IMR-90 (cell line): ENCODE measurements at regions not wholly inside any gene's neighbourhood (a gene's known extent, or its start where the extent isn't known, plus 50 kb on each side); places are given as distances from the start of the nearest gene placed in this dataset.

Experiments used
- ATAC-seq: fragments of 200-7000 bp; cut with Tn5 transposase; 2 replicates; pipeline ENCODE4 v1.9.1; 2020; ENCODE audit warnings: low read depth, mild to moderate bottlenecking, moderate library complexity
- BruUV-seq: library from RNA; stranded (reverse); fragments of 400-500 nt; replicated peaks from 2 replicates; lab custom pipeline; 2021; lab: Mats Ljungman, UMichigan
- CTCF ChIA-PET: fragments of 300-600 bp; formaldehyde crosslinking; extraction: SDS; loops from one replicate; lab custom pipeline; 2021; ENCODE audit warnings: antibody characterized with exemption; lab: Yijun Ruan, JAX
- POLR2A ChIA-PET: fragments of 300-600 bp; sonication (Branson Sonifier 250); formaldehyde crosslinking; loops from one replicate; lab custom pipeline; 2022; ENCODE audit warnings: antibody characterized with exemption; ENCODE audit not compliant: unreplicated experiment; lab: Charles Lee
- DNase-seq: peaks from one replicate; pipeline ENCODE4 v3.0.0; 2013
- H2AFZ ChIP-seq: replicated peaks from 2 replicates; pipeline ENCODE3; 2013; ENCODE audit warnings: low read length, mild to moderate bottlenecking; ENCODE audit not compliant: poor library complexity
- H2AK5ac ChIP-seq: 2 replicates; pipeline ENCODE4 v1.6.1; 2013; ENCODE audit warnings: low read depth, low read length, inconsistent platforms
- H2AK9ac ChIP-seq: replicated peaks from 2 replicates; pipeline ENCODE3; 2013; ENCODE audit warnings: mild to moderate bottlenecking, low read depth, low read length, moderate library complexity; ENCODE audit not compliant: poor library complexity
- H2BK120ac ChIP-seq: 2 replicates; pipeline ENCODE4 v1.6.1; 2013; ENCODE audit warnings: low read depth, low read length, inconsistent platforms
- H2BK15ac ChIP-seq: 3 replicates; pipeline ENCODE4 v1.6.1; 2013; ENCODE audit warnings: low read depth, low read length, inconsistent platforms
- H2BK20ac ChIP-seq: 2 replicates; pipeline ENCODE4 v1.6.1; 2013; ENCODE audit warnings: low read depth, mild to moderate bottlenecking, inconsistent platforms, low read length, moderate library complexity
- H2BK5ac ChIP-seq: 2 replicates; pipeline ENCODE4 v1.6.1; 2013; ENCODE audit warnings: mild to moderate bottlenecking, low read depth, low read length, inconsistent platforms; ENCODE audit not compliant: poor library complexity, severe bottlenecking
- H3K14ac ChIP-seq: replicated peaks from 2 replicates; pipeline ENCODE4 v1.6.1; 2013; ENCODE audit warnings: low read depth, low read length, inconsistent platforms
- H3K18ac ChIP-seq: 2 replicates; pipeline ENCODE4 v1.6.1; 2013; ENCODE audit warnings: low read depth, low read length, control low read depth
- H3K23ac ChIP-seq: 2 replicates; pipeline ENCODE4 v1.6.1; 2013; ENCODE audit warnings: low read depth, low read length, inconsistent platforms
- H3K27ac ChIP-seq: 2 replicates; pipeline ENCODE4 v1.5.1; 2013; ENCODE audit warnings: mild to moderate bottlenecking, control low read depth, low read length; ENCODE audit not compliant: insufficient read depth
- H3K27me3 ChIP-seq: 2 replicates; pipeline ENCODE4 v1.6.1; 2013; ENCODE audit warnings: low read length; ENCODE audit not compliant: control insufficient read depth, insufficient read depth
- H3K36me3 ChIP-seq: 2 replicates; pipeline ENCODE4 v1.6.1; 2013; ENCODE audit warnings: low read length, mixed read lengths; ENCODE audit not compliant: control insufficient read depth, insufficient read depth
- H3K4ac ChIP-seq: 2 replicates; pipeline ENCODE4 v1.6.1; 2013; ENCODE audit warnings: low read depth, low read length, inconsistent platforms
- H3K4me1 ChIP-seq: 2 replicates; pipeline ENCODE4 v1.6.1; 2013; ENCODE audit warnings: low read length, mixed read lengths; ENCODE audit not compliant: control insufficient read depth, insufficient read depth
- H3K4me2 ChIP-seq: 2 replicates; pipeline ENCODE4 v1.6.1; 2013; ENCODE audit warnings: low read depth, mild to moderate bottlenecking, control low read depth, low read length, moderate library complexity
- H3K4me3 ChIP-seq: 2 replicates; pipeline ENCODE4 v1.5.1; 2013; ENCODE audit warnings: low read depth, mild to moderate bottlenecking, control low read depth, low read length, moderate library complexity; ENCODE audit not compliant: insufficient read depth
- H3K56ac ChIP-seq: 2 replicates; pipeline ENCODE4 v1.6.1; 2013; ENCODE audit warnings: low read length, inconsistent platforms; ENCODE audit not compliant: insufficient read depth; ENCODE audit errors: extremely low read depth
- H3K79me1 ChIP-seq, 2 experiments: 2 replicates each; pipeline ENCODE4 v1.6.1; 2013; ENCODE audit warnings: low read length in 2 of 2, inconsistent platforms in 1 of 2, low read depth in 1 of 2
- H3K9ac ChIP-seq: 2 replicates; pipeline ENCODE4 v1.6.1; 2013; ENCODE audit warnings: low read depth, low read length, control low read depth
- H3K9me1 ChIP-seq: 2 replicates; pipeline ENCODE4 v1.6.1; 2013; ENCODE audit warnings: low read length, inconsistent platforms; ENCODE audit not compliant: insufficient read depth
- H3K9me3 ChIP-seq: 2 replicates; pipeline ENCODE4 v1.6.1; 2013; ENCODE audit warnings: low read length; ENCODE audit not compliant: control insufficient read depth, insufficient read depth
- H4K20me1 ChIP-seq: 2 replicates; pipeline ENCODE4 v1.6.1; 2013; ENCODE audit warnings: low read length, inconsistent platforms; ENCODE audit not compliant: insufficient read depth
- H4K5ac ChIP-seq: 2 replicates; pipeline ENCODE4 v1.6.1; 2013; ENCODE audit warnings: mild to moderate bottlenecking, low read depth, low read length, control low read depth
- H4K8ac ChIP-seq, 2 experiments: 2 replicates each; pipeline ENCODE4 v1.6.1; 2013; ENCODE audit warnings: low read depth in 2 of 2, low read length in 2 of 2, control low read depth in 1 of 2, inconsistent platforms in 1 of 2
- H4K91ac ChIP-seq: 2 replicates; pipeline ENCODE4 v1.6.1; 2013; ENCODE audit warnings: low read depth, low read length, inconsistent platforms; ENCODE audit not compliant: insufficient read depth
- BHLHE40 ChIP-seq: fragments of 150-350 bp; IDR thresholded peaks from 2 replicates; pipeline ENCODE4 v1.6.1; 2016; ENCODE audit warnings: mild to moderate bottlenecking, low read depth, low read length
- CEBPB ChIP-seq: IDR thresholded peaks from 2 replicates; pipeline ENCODE4 v1.6.1; 2012; ENCODE audit warnings: low read depth, low read length, improper control_type of control experiment
- CHD1 ChIP-seq: IDR thresholded peaks from 2 replicates; pipeline ENCODE4 v1.6.1; 2012; ENCODE audit warnings: low read depth, low read length, improper control_type of control experiment
- MAFK ChIP-seq: IDR thresholded peaks from 2 replicates; pipeline ENCODE4 v1.6.1; 2012; ENCODE audit warnings: low read depth, low read length, improper control_type of control experiment
- MAZ ChIP-seq: IDR thresholded peaks from 2 replicates; pipeline ENCODE4 v1.6.1; 2012; ENCODE audit warnings: low read depth, mild to moderate bottlenecking, low read length, improper control_type of control experiment, moderate library complexity, borderline replicate concordance
- NFE2L2 ChIP-seq: fragments of 150-350 bp; IDR thresholded peaks from 2 replicates; pipeline ENCODE4 v1.6.1; 2016; ENCODE audit warnings: low read depth, mild to moderate bottlenecking, low read length
- POLR2A ChIP-seq: IDR thresholded peaks from 2 replicates; pipeline ENCODE4 v1.6.1; 2012; ENCODE audit warnings: mild to moderate bottlenecking, low read depth, low read length
- RAD21 ChIP-seq: IDR thresholded peaks from 2 replicates; pipeline ENCODE4 v1.6.1; 2012; ENCODE audit warnings: low read length, improper control_type of control experiment
- RCOR1 ChIP-seq: IDR thresholded peaks from 2 replicates; pipeline ENCODE4 v1.6.1; 2012; ENCODE audit warnings: mild to moderate bottlenecking, low read length, improper control_type of control experiment; ENCODE audit not compliant: insufficient replicate concordance
- SMC3 ChIP-seq: fragments of 150-350 bp; IDR thresholded peaks from 2 replicates; pipeline ENCODE4 v1.6.1; 2016; ENCODE audit warnings: low read depth, mild to moderate bottlenecking, antibody characterized with exemption, low read length, moderate library complexity
- WGBS, 2 experiments: methylation state at CpG; one replicate each; pipeline versions ENCODE4 v1.1.5 to v1.1.7; 2013; ENCODE audit warnings: missing lambda C conversion rate in 2 of 2; ENCODE audit not compliant: insufficient read length in 1 of 2; ENCODE audit errors: extremely low coverage in 2 of 2; 5-methylcytosine and 5-hydroxymethylcytosine counted together
- dilution Hi-C: fragments of 300-500 bp; cut with HindIII; formaldehyde crosslinking; loops from one replicate; pipeline ENCODE4 v1.14.3; 2018; ENCODE audit warnings: low sequenced_read_pairs; ENCODE audit not compliant: unreplicated experiment
- in situ Hi-C: fragments of 300-500 bp; cut with MboI; formaldehyde crosslinking; loops from 3 replicates; pipeline ENCODE4 v1.14.3; 2019; ENCODE audit warnings: low sequenced_read_pairs, inconsistent platforms, mixed read lengths
- intact Hi-C: fragments of 100-400 bp; cut with micrococcal nuclease; formaldehyde crosslinking; loops from 2 replicates; pipeline ENCODE4 v1.10.0; 2022
- TF ChIP-seq, protein P1 (sequence below): fragments of 150-350 bp; IDR thresholded peaks from 2 replicates; pipeline ENCODE4 v1.6.1; 2016; ENCODE audit warnings: low read depth, mild to moderate bottlenecking, low read length, moderate library complexity, borderline replicate concordance
- TF ChIP-seq, protein P2 (sequence below): fragments of 150-350 bp; IDR thresholded peaks from 2 replicates; pipeline ENCODE4 v1.6.1; 2017; ENCODE audit warnings: mild to moderate bottlenecking, antibody characterized with exemption, low read length, low read depth

DNA sequence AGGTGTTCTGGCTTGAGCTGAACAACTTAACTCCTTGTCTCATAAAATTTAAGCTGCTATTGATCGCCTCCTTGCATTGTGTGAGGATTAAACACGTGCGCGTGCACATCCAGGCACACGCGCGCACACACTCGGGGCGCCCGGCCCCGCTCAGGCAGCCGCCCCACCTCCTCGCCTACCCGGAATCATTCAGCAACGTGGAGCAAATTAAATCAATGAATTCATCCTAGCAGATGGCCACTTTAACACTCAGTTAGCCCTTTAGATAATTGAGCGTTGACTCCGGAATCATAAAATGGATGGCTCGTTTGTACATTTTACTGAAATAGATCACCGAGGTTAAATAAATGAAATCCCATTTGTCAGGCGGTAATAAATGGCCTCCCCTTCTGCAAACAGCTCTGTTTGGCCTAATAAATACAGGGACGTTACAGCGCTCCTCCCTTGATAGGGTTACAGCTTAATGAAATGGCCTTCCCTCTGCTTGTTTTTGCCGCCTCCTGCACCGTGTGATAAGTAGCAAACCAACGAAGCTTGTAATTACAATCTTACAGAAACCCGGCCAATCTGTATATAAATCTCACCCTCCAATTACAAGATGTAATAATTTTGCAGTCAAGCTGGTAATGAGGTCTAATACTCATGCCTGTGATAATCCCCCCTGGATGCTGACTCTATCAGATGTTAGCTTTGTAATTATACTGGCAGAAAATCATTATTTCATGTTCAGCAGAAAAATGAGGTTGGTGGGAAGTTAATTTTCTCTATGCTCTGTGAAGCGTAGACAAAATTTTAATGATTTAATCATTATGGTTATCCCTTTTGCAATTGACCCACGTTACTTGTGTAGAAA, 229.7 kb upstream of the IRX4 start:
- DNase-seq (no peak), ATAC-seq (no peak)
- CTCF ChIA-PET: interaction anchor here (0.6 kb wide), 1 partner anchor 916 kb away, joined by 3 read pairs; no protein-coding TSS in a partner anchor
- Histone ChIP-seq H4K5ac (no peak overlapping the region), H3K4me3 (no peak overlapping the region), H3K56ac (no peak overlapping the region), H4K91ac (no peak overlapping the region), H4K20me1 (no peaks in the 10 kb centered on the region), H2BK15ac (no peak overlapping the region), H2AK9ac (no peak overlapping the region), H3K18ac (no peak overlapping the region), H2BK5ac (no peak overlapping the region), H3K23ac (no peak overlapping the region), H2BK120ac (no peak overlapping the region), H2AFZ (no peak overlapping the region), H3K4me2 (no peak overlapping the region), H3K36me3 (no peaks in the 10 kb centered on the region), H2AK5ac (no peak overlapping the region), H3K27me3 (no peaks in the 10 kb centered on the region), H3K4ac (no peak overlapping the region), H3K27ac (no peak overlapping the region), H3K4me1 (no peaks in the 10 kb centered on the region), H3K14ac (no peak overlapping the region), H3K79me1 (no peaks in the 10 kb centered on the region), H3K9me3 (peaks cover 17% of the 10 kb centered on the region), H4K8ac (no peak overlapping the region), H3K9me1 (no peaks in the 10 kb centered on the region), H3K9ac (no peak overlapping the region), H2BK20ac (no peak overlapping the region)
- no TSS peak for BruUV-seq
- TF ChIP-seq MAZ (no peak), RAD21 (no peak), RCOR1 (no peak), MAFK (no peak), POLR2A (no peak), SMC3 (no peak), BHLHE40 (no peak), CHD1 (no peak), NFE2L2 (no peak), CEBPB (no peak)
- TF ChIP-seq, protein P1, sequence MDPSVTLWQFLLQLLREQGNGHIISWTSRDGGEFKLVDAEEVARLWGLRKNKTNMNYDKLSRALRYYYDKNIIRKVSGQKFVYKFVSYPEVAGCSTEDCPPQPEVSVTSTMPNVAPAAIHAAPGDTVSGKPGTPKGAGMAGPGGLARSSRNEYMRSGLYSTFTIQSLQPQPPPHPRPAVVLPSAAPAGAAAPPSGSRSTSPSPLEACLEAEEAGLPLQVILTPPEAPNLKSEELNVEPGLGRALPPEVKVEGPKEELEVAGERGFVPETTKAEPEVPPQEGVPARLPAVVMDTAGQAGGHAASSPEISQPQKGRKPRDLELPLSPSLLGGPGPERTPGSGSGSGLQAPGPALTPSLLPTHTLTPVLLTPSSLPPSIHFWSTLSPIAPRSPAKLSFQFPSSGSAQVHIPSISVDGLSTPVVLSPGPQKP: no peak
- TF ChIP-seq, protein P2, sequence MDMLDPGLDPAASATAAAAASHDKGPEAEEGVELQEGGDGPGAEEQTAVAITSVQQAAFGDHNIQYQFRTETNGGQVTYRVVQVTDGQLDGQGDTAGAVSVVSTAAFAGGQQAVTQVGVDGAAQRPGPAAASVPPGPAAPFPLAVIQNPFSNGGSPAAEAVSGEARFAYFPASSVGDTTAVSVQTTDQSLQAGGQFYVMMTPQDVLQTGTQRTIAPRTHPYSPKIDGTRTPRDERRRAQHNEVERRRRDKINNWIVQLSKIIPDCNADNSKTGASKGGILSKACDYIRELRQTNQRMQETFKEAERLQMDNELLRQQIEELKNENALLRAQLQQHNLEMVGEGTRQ: no peak
- WGBS, 2 experiments: 89% methylated on average over 11 of the region's 28 CpGs; no CpG with 5 or more reads in 1 of the 2 experiments
- in situ Hi-C loops (no loop called here), intact Hi-C loops (no loop called here), dilution Hi-C loops (no loop called here)
- POLR2A ChIA-PET: no interaction called here
